Forelimb muscle (tissue), 1 donor: ENCODE measurements at regions not wholly inside any gene's neighbourhood (a gene's known extent, or its start where the extent isn't known, plus 50 kb on each side); places are given as distances from the start of the nearest gene placed in this dataset.
"Not testable (repeated sequence)": the region's sequence is repeated elsewhere in the genome, so short reads cannot be mapped to it uniquely, and the experiment has no call there.

Source experiments
- DNase-seq: peaks from one replicate; pipeline ENCODE4 v3.0.0-alpha.2; 2013; ENCODE audit warnings: low read depth

DNA sequence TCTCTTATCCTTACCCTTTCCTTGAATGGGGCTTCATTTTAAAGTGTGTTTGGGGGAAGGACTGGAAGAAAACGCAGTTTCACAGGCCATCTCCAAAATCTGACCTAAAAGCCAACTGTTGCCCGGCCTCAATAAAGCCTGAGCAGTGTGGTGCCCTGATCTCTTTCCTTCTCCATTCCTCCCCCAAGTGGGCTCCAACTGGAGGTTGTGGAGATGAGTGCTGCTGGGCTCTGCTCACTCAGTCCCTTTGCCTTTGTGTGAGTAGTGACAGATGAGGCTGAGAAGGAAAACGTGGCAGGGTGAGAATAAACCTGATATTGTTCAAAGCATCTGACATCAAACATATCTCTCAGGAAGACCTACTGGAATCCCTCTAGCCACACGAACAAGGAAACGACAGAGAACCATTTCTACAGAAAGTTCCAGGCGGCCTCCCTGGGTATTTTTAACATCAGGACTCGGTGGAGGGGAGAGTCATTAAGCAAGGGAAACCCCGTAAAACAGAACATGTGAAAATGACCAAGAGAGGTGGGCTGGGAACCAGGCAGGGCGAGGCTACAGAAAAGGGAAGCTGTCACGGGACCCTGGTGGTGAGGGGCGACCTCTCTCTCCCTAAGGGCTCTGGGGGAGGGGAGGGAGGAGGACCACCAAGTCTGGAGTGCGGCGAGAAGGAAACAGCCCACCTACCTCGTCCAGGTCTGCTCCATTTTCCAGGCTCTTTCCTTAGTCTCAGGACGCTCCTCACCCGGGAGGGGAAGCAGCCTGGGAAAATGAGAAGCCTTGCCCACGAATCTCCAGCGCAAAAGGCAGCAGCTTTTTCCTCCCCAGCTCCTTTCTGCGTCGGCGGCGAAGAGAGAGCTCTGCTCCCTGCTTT lies 59.1 kb upstream of the NBPF26 start:
- DNase-seq: not testable (repeated sequence)

- not testable (repeated sequence) for DNase-seq
These were observed 58.5 kb upstream of the NBPF26 start for GRCh38 chr1:120665250-120665577.

- not testable (repeated sequence) for DNase-seq
These were observed 55.6 kb upstream of the NBPF26 start for GRCh38 chr1:120668187-120668586.
